GM20000 (cell line): ENCODE measurements at regions not wholly inside any gene's neighbourhood (a gene's known extent, or its start where the extent isn't known, plus 50 kb on each side); places are given as distances from the start of the nearest gene placed in this dataset.
"Not testable (repeated sequence)": the region's sequence is repeated elsewhere in the genome, so short reads cannot be mapped to it uniquely, and the experiment has no call there.

Experiments used
- DNase-seq: peaks from one replicate; pipeline ENCODE4 v3.0.0; 2012; ENCODE audit warnings: low spot score
- CTCF ChIP-seq: IDR thresholded peaks from 2 replicates; pipeline ENCODE4 v1.5.1; 2012; ENCODE audit warnings: mild to moderate bottlenecking, control low read depth; ENCODE audit errors: extremely low read depth, missing control alignments

- TF ChIP-seq CTCF = no peak
- DNase-seq = no peak
These were observed 563.9 kb upstream of the SEMA6A start for GRCh38 chr5:117138523-117138922.

DNA sequence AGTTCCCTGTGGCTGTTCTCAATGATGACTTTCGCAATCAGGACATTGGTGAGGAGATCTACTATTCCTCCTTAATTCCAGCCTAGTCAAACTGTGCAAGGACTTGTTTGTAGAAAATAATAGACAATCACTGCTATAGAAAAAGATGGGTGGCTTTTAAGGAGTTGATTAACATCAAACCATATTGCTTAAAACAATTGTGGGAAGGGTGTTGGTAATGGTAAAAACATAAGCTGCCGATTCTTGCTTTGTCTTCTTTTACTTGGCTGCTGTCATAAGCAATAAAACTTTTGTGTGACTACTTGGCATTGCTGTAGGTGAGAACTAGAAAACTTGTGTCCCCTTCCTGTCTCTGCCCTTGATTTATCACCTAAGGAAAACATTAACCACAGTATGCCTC is 561.2 kb upstream of the SEMA6A start:
- no peak for DNase-seq
- no peak for TF ChIP-seq CTCF

DNA sequence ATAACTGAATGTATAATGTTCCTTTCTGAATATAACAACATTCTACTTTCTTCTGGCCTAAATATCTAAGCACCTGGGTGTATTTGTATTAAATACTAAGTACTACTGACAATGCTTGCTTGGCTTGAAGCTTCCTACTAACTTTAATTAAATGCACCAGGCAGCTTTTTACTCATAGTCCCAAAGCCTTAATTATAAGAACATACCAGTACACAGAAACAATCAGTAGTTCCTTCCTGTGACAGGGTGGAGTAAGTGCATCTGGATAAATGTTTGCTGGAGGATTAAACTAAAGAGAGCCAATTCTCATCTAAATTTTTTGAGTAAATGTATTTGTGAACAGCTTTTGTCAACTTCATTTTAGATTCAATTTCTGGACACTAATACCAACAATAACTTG is 558.6 kb upstream of the SEMA6A start:
- no peak for DNase-seq
- no peak for TF ChIP-seq CTCF

GRCh38 chr5:117131876-117132275 is 557.3 kb upstream of the SEMA6A start:
- TF ChIP-seq CTCF = no peak
- DNase-seq = no peak

- DNase-seq = peak; percentile 31
- TF ChIP-seq CTCF = no peak
These were observed 556.5 kb upstream of the SEMA6A start for GRCh38 chr5:117131048-117131679.

- no peak for DNase-seq
- TF ChIP-seq CTCF = no peak
These were observed 543.9 kb upstream of the SEMA6A start for GRCh38 chr5:117118499-117118898.

DNA sequence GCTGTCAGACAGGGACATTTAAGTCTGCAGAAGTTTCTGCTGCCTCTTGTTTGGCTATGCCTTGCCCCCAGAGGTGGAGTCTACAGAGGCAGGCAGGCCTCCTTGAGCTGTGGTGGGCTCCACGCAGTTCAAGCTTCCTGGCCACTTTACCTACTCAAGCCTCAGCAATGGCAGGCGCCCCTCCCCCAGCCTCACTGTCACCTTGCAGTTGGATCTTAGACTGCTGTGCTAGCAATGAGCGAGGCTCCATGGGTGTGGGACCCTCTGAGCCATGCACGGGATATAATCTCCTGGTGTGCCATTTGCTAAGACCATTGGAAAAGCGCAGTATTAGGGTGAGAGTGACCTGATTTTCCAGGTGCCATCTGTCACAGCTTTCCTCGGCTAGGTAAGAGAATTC is 542.7 kb upstream of the SEMA6A start:
- not testable (repeated sequence) for DNase-seq

GRCh38 chr5:117110548-117110947 is 535.9 kb upstream of the SEMA6A start:
- DNase-seq = no peak
- TF ChIP-seq CTCF = no peak
